HepG2 (cell line): ENCODE measurements at regions not wholly inside any gene's neighbourhood (a gene's known extent, or its start where the extent isn't known, plus 50 kb on each side); places are given as distances from the start of the nearest gene placed in this dataset.
A peak's percentile ranks its signal among the peaks of the same experiment; 100 is the strongest.

Source experiments
- ARID2 ChIP-seq: sonication (generic); formaldehyde crosslinking; IDR thresholded peaks from 2 replicates; pipeline ENCODE4 v1.8.1; 2022; ENCODE audit warnings: mild to moderate bottlenecking, missing genetic modification reagents, borderline replicate concordance
- BCL6 ChIP-seq: IDR thresholded peaks from 2 replicates; pipeline ENCODE4 v1.6.1; 2016; ENCODE audit warnings: missing genetic modification reagents, missing compliant biosample characterization
- GATA4 ChIP-seq: sonication (generic); IDR thresholded peaks from 2 replicates; pipeline ENCODE4 v1.6.1; 2016; ENCODE audit warnings: antibody characterized with exemption, low read depth, borderline replicate concordance
- IKZF1 ChIP-seq: fragments of 450-650 bp; IDR thresholded peaks from 2 replicates; pipeline ENCODE4 v1.7.1; 2016
- JUND ChIP-seq: sonication (generic); formaldehyde crosslinking; IDR thresholded peaks from 2 replicates; pipeline ENCODE4 v1.8.0; 2022; ENCODE audit warnings: mild to moderate bottlenecking, missing genetic modification reagents
- KDM2A ChIP-seq: sonication (generic); formaldehyde crosslinking; IDR thresholded peaks from 2 replicates; pipeline ENCODE4 v1.4.0; 2020; ENCODE audit warnings: low read depth, missing genetic modification reagents, borderline replicate concordance
- NCOA5 ChIP-seq: sonication (generic); formaldehyde crosslinking; IDR thresholded peaks from 2 replicates; pipeline ENCODE4 v1.4.0; 2020; ENCODE audit warnings: missing genetic modification reagents
- PAF1 ChIP-seq: IDR thresholded peaks from 2 replicates; pipeline ENCODE4 v1.6.1; 2016; ENCODE audit warnings: missing genetic modification reagents, missing compliant biosample characterization
- PAX8 ChIP-seq: sonication (generic); formaldehyde crosslinking; IDR thresholded peaks from 2 replicates; pipeline ENCODE4 v1.8.0; 2022; ENCODE audit warnings: mild to moderate bottlenecking, missing genetic modification reagents, borderline replicate concordance
- SMAD3 ChIP-seq: sonication (generic); formaldehyde crosslinking; IDR thresholded peaks from 2 replicates; pipeline ENCODE4 v1.4.0; 2020; ENCODE audit warnings: missing genetic modification reagents
- TBX2 ChIP-seq: sonication (generic); formaldehyde crosslinking; IDR thresholded peaks from 2 replicates; pipeline ENCODE4 v1.5.0; 2020; ENCODE audit warnings: missing genetic modification reagents, mild to moderate bottlenecking, borderline replicate concordance
- ZC3H13 ChIP-seq: sonication (generic); formaldehyde crosslinking; IDR thresholded peaks from 2 replicates; pipeline ENCODE4 v1.8.1; 2023; ENCODE audit warnings: mild to moderate bottlenecking, missing genetic modification reagents, moderate library complexity
- ZFYVE20 ChIP-seq: sonication (generic); formaldehyde crosslinking; IDR thresholded peaks from 2 replicates; pipeline ENCODE4 v1.8.0; 2023; ENCODE audit warnings: low read depth, mild to moderate bottlenecking, moderate library complexity, missing genetic modification reagents, borderline replicate concordance
- ZNF10 ChIP-seq: sonication (generic); formaldehyde crosslinking; IDR thresholded peaks from 2 replicates; pipeline ENCODE4 v1.4.0; 2020; ENCODE audit warnings: mild to moderate bottlenecking, low read depth, missing genetic modification reagents, borderline replicate concordance
- ZNF224 ChIP-seq: sonication (generic); formaldehyde crosslinking; IDR thresholded peaks from 2 replicates; pipeline ENCODE4 v1.5.0; 2020; ENCODE audit warnings: mild to moderate bottlenecking, missing genetic modification reagents
- ZNF232 ChIP-seq: sonication (generic); formaldehyde crosslinking; IDR thresholded peaks from 2 replicates; pipeline ENCODE4 v1.4.0; 2020; ENCODE audit warnings: missing genetic modification reagents, borderline replicate concordance
- ZNF484 ChIP-seq: sonication (generic); formaldehyde crosslinking; IDR thresholded peaks from 2 replicates; pipeline ENCODE4 v1.5.1; 2020; ENCODE audit warnings: mild to moderate bottlenecking, low read depth, missing genetic modification reagents, borderline replicate concordance
- ZNF709 ChIP-seq: sonication (generic); formaldehyde crosslinking; IDR thresholded peaks from 2 replicates; pipeline ENCODE4 v1.5.0; 2020; ENCODE audit warnings: mild to moderate bottlenecking, missing genetic modification reagents
- ZNF788 ChIP-seq: sonication (generic); formaldehyde crosslinking; IDR thresholded peaks from 2 replicates; pipeline ENCODE4 v1.5.0; 2020; ENCODE audit warnings: mild to moderate bottlenecking, missing genetic modification reagents, borderline replicate concordance
- ZSCAN31 ChIP-seq: sonication (generic); formaldehyde crosslinking; IDR thresholded peaks from 2 replicates; pipeline ENCODE4 v1.5.0; 2020; ENCODE audit warnings: low read depth, mild to moderate bottlenecking, missing genetic modification reagents
- TF ChIP-seq, protein P1 (sequence below): sonication (generic); formaldehyde crosslinking; IDR thresholded peaks from 2 replicates; pipeline ENCODE4 v1.4.0; 2020; ENCODE audit warnings: missing genetic modification reagents, borderline replicate concordance
- TF ChIP-seq, protein P2 (sequence below): sonication (generic); formaldehyde crosslinking; IDR thresholded peaks from 2 replicates; pipeline ENCODE4 v1.5.0; 2020; ENCODE audit warnings: missing genetic modification reagents, mild to moderate bottlenecking, borderline replicate concordance
- TF ChIP-seq, protein P3 (sequence below): sonication (generic); formaldehyde crosslinking; IDR thresholded peaks from 2 replicates; pipeline ENCODE4 v1.8.0; 2022; ENCODE audit warnings: missing genetic modification reagents, mild to moderate bottlenecking, moderate library complexity, borderline replicate concordance
- TF ChIP-seq, protein P4 (sequence below): sonication (generic); formaldehyde crosslinking; IDR thresholded peaks from 2 replicates; pipeline ENCODE4 v1.4.0; 2020; ENCODE audit warnings: missing genetic modification reagents

DNA sequence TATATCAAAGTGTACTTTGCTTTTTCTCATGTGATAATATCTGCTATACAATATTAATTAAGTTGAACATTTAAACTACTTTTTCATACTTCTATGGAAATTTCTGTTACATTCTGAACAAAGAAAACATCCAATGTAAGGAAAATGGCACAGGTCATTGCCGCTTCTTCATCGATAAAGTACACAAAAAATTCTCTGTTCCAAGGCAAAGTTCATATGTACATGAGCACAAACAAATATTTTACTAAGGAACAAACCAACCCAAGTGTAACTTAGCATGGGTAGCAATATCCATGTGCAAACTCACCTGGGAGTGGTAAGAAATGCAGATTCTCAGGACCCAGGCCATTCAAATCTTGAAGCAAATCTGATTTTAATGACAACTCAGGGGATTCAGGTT is 139.8 kb downstream of the TMEM161B start (continued):
- TF ChIP-seq, protein P1, sequence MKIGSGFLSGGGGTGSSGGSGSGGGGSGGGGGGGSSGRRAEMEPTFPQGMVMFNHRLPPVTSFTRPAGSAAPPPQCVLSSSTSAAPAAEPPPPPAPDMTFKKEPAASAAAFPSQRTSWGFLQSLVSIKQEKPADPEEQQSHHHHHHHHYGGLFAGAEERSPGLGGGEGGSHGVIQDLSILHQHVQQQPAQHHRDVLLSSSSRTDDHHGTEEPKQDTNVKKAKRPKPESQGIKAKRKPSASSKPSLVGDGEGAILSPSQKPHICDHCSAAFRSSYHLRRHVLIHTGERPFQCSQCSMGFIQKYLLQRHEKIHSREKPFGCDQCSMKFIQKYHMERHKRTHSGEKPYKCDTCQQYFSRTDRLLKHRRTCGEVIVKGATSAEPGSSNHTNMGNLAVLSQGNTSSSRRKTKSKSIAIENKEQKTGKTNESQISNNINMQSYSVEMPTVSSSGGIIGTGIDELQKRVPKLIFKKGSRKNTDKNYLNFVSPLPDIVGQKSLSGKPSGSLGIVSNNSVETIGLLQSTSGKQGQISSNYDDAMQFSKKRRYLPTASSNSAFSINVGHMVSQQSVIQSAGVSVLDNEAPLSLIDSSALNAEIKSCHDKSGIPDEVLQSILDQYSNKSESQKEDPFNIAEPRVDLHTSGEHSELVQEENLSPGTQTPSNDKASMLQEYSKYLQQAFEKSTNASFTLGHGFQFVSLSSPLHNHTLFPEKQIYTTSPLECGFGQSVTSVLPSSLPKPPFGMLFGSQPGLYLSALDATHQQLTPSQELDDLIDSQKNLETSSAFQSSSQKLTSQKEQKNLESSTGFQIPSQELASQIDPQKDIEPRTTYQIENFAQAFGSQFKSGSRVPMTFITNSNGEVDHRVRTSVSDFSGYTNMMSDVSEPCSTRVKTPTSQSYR (CRISPR knock-in tag), result no peak; the same call in 1 of the 2 replicates
- TF ChIP-seq, protein P2, sequence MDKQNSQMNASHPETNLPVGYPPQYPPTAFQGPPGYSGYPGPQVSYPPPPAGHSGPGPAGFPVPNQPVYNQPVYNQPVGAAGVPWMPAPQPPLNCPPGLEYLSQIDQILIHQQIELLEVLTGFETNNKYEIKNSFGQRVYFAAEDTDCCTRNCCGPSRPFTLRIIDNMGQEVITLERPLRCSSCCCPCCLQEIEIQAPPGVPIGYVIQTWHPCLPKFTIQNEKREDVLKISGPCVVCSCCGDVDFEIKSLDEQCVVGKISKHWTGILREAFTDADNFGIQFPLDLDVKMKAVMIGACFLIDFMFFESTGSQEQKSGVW (CRISPR knock-in tag), result no peak
- TF ChIP-seq ZFYVE20 (CRISPR knock-in tag) (no peak), ZNF232 (CRISPR knock-in tag) (no peak), GATA4 (no peak), ZC3H13 (no peak), ZSCAN31 (CRISPR knock-in tag) (no peak), BCL6 (peak; percentile 69), ZNF224 (CRISPR knock-in tag) (no peak), ZNF709 (CRISPR knock-in tag) (no peak), SMAD3 (CRISPR knock-in tag) (peak; percentile 42; the same call in 1 of the 2 replicates), KDM2A (CRISPR knock-in tag) (no peak), PAF1 (no peak), ZNF788 (CRISPR knock-in tag) (no peak), PAX8 (CRISPR knock-in tag) (no peak), IKZF1 (no peak), ARID2 (no peak), ZNF10 (no peak), ZNF484 (CRISPR knock-in tag) (no peak), TBX2 (CRISPR knock-in tag) (peak; percentile 32; the same call in 1 of the 2 replicates), NCOA5 (CRISPR knock-in tag) (no peak), JUND (CRISPR knock-in tag) (no peak)
- TF ChIP-seq, protein P3, sequence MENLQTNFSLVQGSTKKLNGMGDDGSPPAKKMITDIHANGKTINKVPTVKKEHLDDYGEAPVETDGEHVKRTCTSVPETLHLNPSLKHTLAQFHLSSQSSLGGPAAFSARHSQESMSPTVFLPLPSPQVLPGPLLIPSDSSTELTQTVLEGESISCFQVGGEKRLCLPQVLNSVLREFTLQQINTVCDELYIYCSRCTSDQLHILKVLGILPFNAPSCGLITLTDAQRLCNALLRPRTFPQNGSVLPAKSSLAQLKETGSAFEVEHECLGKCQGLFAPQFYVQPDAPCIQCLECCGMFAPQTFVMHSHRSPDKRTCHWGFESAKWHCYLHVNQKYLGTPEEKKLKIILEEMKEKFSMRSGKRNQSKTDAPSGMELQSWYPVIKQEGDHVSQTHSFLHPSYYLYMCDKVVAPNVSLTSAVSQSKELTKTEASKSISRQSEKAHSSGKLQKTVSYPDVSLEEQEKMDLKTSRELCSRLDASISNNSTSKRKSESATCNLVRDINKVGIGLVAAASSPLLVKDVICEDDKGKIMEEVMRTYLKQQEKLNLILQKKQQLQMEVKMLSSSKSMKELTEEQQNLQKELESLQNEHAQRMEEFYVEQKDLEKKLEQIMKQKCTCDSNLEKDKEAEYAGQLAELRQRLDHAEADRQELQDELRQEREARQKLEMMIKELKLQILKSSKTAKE (CRISPR knock-in tag), result no peak
- TF ChIP-seq, protein P4, sequence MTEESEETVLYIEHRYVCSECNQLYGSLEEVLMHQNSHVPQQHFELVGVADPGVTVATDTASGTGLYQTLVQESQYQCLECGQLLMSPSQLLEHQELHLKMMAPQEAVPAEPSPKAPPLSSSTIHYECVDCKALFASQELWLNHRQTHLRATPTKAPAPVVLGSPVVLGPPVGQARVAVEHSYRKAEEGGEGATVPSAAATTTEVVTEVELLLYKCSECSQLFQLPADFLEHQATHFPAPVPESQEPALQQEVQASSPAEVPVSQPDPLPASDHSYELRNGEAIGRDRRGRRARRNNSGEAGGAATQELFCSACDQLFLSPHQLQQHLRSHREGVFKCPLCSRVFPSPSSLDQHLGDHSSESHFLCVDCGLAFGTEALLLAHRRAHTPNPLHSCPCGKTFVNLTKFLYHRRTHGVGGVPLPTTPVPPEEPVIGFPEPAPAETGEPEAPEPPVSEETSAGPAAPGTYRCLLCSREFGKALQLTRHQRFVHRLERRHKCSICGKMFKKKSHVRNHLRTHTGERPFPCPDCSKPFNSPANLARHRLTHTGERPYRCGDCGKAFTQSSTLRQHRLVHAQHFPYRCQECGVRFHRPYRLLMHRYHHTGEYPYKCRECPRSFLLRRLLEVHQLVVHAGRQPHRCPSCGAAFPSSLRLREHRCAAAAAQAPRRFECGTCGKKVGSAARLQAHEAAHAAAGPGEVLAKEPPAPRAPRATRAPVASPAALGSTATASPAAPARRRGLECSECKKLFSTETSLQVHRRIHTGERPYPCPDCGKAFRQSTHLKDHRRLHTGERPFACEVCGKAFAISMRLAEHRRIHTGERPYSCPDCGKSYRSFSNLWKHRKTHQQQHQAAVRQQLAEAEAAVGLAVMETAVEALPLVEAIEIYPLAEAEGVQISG (CRISPR knock-in tag), result peak; percentile 23; the same call in 1 of the 2 replicates
